CD4-positive, alpha-beta T cell treated with Interleukin-15 for 1 hour (primary cell): ENCODE measurements at regions not wholly inside any gene's neighbourhood (a gene's known extent, or its start where the extent isn't known, plus 50 kb on each side); places are given as distances from the start of the nearest gene placed in this dataset.
"Not testable (repeated sequence)": the region's sequence is repeated elsewhere in the genome, so short reads cannot be mapped to it uniquely, and the experiment has no call there.

Experiments used
- DNase-seq: peaks from one replicate; pipeline ENCODE4 v3.0.0-alpha.2; 2020

DNA sequence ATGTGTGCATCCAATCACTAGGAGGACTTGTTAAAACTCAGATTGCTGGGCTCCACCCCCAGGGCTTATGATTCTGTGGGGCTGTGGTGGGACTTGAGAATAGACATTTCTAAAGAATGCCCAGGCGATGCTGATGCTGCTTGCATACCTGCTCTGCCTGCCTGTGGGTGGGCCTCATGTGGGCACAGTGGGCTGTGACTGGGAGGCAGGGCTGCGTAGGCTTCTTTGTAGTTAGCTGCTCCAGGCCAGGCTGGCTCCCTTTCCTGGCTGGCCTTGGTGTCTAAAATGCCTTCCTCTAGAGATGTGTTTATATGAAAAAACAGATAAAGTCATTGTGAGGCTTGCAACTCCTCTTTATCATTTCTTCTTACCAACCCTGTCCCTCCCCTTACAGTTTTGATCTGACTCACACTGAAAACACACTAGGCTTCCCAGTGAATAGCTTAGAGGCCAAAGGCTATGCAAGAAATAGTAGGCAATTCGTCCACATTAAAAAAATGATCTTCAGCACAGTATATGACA is 495.5 kb upstream of the MAP3K7 start:
- DNase-seq = no peak

DNA sequence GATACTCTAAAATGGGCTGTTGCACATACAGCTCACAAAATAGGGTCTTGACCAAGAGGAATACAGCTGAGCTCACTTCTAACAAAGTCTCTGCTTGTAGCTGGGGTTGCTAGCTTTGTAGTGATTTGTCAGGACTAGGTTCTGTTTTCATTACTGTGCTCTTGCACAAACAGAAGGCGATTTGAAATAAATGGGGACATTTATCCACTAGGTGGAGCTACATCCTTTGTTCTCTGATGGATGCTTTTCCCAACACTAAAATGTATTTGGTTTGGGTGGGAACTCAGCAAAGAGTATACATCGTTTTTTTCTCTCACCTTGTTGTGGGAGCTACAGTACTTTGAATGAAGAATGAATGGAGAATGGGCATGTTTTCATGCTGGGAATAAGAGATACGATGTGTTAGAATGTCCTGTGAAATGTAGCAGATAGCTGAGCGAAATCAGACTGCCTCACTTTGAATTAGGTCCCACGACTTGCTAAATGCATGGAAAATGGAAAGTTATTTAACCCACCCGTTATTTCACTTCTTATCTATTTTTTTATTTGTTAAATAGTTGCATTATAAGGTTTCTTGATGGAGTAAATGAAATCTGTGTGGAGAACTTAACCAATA is 494.7 kb upstream of the MAP3K7 start:
- no peak for DNase-seq

DNA sequence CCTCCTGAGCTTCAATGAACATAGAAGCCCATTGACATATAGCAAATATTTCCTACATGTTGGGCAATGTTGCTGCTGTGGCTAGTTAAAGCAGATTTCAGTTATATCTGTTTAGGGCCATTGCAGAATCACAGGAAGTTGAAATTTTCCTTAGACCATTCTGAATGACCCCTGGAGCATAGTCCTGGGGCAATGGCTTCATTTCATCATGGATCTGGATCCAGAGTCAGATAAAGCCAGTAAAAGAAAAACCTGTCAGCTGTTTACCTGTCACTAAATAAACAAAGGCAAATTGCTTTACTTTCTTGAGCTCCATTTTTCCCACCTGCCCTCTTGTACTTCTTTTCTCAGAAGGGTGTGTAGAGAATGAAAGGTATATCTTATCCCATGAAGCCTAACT is 494.0 kb upstream of the MAP3K7 start:
- no peak for DNase-seq

DNA sequence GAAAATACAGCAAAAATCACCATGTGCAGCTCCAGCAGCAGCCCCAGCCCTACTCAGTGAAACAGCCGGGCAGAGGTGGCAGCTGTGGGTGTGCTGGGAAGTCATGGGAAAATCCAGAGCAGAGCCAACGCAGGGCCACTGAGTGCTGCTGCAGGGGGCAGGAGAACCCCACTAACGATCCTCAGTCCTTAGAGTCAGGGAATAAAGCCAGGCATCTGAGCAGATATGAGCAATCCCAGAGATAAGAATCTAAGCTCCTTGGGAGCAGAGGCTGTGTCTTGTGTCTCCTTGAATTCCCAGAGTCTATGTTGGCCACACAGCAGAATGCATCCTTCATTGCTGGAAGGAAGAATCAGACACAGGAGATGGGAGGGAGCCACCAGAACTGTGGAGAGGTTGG is 493.1 kb upstream of the MAP3K7 start:
- no peak for DNase-seq

DNA sequence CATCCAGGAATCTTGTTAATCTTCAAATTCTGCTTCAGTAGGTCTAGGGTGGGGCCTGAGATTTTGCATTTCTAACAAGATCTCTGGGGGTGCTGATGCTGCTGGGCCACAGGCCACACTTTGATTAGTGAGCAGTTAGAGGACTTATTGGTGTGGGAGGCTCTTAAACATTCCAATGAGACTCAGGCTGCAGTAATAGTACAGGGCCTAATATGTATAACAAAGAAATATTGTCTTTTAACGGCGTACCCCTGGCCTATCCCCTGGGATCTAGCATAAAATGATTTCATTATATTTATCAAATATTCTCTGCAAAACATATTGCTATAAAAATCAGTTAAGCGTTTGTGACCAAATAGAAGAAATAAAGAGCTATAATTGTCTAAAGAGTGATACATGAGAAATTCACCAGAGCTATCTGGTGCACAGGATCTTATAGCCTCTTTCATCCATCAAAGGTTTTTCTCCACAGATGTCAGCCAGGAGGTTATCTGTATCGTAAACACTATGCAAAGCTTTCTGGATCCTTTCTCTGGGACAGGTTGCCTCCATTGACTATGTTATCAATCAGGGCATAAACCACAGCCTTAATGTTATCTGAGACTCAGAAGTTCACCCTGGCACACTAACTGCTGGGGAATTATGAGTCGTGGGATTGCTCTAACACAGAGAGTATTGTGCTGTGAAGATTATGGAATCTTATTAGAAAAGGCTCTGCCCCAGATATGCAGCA is 488.5 kb upstream of the MAP3K7 start:
- DNase-seq = no peak

DNA sequence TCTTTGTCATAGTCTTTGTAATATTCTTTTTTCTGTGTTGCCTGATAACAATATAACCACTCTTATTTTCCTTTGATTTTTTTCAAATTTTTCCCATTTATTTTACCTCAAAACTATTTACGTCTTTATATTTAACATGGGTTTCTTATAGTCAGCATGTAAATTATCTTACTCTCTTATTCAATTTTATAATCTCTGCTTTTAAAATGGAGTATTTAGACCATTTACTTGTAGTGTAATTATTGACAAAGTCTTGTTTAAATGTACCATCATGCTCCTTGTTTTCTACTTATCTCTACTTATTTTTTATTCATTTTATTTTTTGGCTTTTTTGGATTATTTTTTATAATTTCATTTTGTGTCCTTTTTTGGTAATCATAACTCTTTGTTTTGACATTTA is 476.5 kb upstream of the MAP3K7 start:
- no peak for DNase-seq

DNA sequence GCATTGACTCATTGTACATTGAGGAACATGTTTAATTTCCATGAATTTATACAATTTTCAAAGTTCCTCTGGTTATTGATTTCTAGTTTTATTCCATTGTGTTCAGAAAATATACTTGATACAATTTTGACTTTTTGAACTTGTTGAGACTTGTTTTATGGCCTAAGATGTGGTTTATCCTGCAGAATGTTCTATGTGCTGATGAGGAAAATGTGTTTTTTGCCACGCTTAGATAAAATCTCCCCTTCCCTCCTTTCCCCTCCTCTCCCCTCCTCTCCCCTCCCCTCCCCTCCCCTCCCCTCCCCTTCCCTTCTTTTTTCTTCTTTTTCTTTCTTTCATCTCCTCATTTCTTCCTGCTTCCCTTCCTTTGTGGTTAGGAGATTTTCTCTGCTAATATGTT is 470.8 kb upstream of the MAP3K7 start:
- DNase-seq = no peak

DNA sequence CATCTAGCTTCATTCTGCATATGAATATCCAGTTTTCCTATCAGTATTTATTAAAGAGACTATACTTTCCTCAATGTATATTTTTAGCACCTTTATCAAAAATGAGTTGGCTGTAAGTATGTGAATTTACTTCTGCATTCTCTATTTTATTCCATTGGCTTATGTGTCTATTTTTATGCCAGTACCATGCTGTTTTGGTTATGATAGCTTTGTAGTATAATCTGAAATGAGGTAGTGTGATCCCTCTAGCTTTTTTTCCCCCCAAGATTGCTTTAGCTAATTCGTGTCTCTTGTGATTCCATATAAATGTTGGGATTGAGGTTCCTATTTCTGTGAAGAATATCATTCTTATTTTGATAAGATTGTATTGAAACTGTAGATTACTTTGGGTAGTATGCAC is 469.1 kb upstream of the MAP3K7 start:
- DNase-seq = no peak

DNA sequence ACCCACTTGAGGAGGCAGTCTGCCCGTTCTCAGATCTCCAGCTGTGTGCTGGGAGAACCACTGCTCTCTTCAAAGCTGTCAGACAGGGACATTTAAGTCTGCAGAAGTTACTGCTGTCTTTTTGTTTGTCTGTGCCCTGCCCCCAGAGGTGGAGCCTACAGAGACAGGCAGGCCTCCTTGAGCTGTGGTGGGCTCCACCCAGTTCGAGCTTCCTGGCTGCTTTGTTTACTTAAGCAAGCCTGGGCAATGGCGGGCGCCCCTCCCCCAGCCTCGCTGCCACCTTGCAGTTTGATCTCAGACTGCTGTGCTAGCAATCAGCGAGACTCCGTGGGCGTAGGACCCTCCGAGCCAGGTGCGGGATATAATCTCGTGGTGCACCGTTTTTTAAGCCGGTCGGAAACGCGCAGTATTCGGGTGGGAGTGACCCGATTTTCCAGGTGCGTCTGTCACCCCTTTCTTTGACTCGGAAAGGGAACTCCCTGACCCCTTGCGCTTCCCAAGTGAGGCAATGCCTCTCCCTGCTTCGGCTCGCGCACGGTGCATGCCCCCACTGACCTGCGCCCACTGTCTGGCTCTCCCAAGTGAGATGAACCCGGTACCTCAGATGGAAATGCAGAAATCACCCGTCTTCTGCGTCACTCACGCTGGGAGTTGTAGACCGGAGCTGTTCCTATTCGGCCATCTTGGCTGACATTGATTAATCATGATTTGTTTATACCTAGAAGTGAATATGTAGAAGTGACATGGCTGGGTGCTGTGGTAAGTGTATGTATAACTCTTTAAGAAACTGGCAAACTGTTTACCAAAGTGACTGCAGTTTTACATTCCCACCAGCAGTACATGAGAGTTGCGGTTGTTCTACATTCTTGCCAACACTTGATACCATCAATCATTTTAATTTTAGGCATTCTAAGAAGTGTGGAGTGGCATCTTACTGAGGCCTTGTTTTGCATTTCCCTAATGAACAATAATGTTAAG is 465.9 kb upstream of the MAP3K7 start:
- not testable (repeated sequence) for DNase-seq

DNA sequence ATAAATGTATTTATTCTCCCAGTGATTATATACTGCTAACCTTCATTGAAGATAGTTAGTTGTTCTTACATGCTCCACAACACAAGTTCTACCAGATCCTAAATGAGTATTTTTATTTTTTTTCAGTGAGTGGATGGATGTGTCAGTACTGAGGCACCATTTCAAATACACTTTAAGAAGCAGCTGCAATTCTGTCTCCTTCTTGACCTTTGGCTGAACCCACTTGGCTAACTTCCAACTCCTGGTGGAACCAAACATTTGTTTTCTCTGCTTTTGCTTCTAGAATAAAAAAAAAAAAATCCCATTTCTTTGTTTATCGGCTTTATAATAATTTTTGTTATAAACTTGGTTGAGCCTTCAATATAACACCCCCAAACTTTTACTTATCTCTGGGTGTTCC is 458.3 kb upstream of the MAP3K7 start:
- DNase-seq = no peak

DNA sequence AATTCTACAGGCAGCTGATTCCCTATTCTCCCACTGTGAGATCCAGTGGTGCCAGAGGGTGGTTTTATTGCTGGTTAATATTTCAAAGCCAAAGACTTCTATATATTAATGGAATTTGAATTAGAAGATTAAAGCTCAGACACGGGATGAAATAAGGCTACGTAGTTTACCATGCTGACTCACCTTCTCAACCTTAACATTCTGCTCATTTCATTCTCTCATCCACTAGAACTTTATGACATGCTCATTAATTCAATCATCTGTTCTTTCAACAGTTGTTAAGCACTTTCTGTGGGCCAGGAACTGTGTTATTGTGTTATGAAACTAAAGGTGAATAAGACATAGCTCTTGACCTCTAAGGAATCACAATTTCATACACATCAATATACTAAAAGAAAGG is 456.9 kb upstream of the MAP3K7 start:
- no peak for DNase-seq

DNA sequence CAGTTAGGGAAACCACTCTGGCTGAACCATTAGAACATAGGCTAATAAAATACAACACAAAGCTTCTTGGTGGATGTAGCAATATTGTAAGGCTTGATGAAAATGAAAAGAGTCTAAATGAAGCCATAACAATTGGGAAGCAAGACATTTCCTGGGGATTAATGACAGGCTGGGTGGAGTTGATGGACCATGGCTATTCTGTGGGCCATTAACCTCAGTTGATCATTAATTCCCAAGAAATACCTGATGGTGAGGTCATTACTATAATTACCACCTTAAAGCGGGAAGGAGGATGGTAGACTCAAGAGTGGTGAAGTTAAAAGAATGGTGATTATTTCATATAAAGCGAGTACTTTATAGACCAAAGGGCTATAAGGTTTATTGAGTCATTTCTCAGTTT is 455.8 kb upstream of the MAP3K7 start:
- no peak for DNase-seq

DNA sequence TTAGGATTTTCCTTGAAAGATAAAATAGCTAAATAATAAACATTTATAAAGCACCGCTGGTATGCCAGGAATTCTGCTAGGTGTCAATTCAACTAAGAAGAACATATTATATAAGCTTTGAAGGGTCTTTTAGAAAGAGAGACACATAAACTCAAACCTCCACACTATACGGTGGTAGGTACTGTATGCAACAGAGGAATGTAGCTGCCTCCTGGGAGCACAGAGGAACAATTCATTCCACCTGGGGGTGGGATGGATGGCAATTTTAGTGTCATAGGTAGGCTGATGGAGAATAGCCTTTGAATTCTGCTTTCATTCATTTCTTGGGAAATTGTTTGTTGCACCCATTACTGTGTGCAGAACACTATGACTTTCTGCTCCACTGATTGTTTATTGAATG is 447.1 kb upstream of the MAP3K7 start:
- DNase-seq = no peak

DNA sequence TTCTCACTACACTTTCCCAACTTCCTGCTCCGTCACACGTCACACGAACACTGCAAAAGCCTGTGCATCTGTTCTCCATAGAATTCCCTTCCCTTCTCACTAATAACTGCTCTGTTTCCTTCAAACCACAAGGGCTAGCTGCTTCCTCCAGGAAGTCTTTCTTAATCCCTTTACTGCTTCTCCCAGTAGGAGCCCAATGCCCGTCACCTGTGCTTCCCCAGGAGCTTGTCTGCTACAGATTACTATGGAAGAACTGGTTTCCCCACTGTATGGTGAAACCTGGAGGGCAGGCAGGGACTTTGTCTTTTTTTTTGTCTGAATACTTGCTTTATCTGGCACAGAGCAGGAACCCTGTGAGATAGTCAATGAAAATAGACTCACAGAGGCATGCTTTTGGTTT is 444.7 kb upstream of the MAP3K7 start:
- DNase-seq = no peak

DNA sequence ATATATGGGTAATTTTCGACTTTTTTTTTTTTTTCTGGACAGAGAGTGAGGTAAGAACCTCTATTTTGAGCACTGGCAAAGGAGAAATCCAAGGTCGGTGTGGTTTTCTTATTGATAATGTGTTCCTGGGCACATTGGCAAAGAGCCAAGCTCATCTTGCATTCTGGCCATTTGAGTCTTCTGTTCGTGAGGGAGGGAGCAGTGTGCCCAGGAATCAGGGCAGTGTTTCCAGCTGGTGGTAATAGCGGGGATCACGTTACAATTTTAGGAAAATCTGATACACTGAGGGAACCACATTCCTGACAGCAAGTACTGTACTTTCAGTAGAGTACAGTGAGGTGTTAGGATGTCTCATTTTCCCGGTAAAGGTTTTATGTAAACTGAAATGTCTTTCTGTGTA is 442.3 kb upstream of the MAP3K7 start:
- no peak for DNase-seq

DNA sequence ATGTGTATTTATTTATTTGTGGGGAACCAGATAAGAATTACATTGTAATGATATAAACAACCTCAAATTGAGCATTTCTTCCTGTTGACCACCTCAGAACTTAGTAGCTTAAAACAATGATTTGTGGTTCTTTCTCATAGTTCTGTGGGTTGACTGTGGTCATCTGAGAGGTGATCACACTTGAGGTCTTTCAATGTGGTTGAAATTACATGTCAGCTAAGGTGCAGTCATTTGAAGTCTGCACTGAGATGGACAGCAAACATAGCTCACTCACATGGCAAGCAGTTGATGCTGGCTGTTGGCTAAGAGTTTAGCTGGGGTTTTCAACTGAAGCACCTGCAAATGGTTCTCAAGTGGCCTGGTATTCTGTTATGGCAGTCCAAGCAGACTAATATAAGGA is 436.7 kb upstream of the MAP3K7 start:
- DNase-seq = no peak

DNA sequence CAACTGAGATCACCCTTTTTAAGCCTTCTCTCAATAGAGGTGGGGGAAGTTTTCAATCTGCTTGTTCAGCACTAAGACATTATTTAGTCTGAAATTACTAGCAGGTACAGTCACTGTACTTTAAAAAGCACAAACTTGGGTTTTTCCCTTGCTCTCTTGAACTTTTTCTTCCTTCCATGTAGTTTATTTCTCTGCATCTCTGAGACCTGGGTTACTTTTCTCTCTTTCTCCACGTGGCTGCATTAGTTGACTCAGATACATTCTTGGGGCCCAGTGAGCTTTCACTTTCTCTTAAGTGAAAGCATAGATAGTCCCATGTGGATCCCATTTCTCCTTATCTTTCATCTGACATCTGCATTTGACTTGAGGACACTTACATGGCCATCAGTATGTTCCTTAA is 433.9 kb upstream of the MAP3K7 start:
- no peak for DNase-seq

DNA sequence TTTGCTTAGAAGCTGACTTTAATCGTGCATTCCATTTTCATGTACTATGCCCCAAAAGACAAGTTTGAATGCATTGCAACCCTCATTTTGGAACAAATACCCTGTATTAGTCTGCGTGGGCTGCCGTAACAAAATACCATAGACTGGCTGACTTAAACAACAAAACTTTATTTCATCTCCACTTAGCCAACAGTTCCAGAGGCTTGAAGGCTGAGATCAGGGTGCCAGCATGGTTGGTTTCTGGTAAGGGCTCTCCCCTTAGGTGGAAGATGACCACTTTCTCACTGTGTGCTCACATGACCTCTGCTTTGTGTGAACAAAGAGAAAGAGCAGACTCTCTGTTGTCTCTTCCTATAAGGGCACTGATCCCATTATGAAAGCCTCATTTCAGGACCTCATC is 431.7 kb upstream of the MAP3K7 start:
- DNase-seq = no peak

DNA sequence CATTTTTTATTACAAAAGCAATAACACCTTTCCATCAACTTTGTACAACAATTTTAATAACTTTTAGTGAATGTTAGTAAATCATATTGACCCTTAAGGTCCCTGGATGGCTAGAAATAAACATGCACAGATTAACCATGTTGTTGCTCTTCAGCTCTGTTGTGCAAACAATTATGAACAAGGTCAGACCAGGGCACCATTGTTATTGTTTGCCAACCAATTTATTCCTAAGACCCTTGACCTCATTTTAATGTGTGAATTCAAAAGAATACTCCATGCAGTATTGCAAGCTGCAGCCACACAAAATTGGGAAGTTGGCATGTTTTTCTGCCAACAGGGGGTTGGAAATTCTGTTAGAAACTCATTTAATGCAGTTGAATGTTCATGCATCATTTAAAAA is 426.6 kb upstream of the MAP3K7 start:
- no peak for DNase-seq

DNA sequence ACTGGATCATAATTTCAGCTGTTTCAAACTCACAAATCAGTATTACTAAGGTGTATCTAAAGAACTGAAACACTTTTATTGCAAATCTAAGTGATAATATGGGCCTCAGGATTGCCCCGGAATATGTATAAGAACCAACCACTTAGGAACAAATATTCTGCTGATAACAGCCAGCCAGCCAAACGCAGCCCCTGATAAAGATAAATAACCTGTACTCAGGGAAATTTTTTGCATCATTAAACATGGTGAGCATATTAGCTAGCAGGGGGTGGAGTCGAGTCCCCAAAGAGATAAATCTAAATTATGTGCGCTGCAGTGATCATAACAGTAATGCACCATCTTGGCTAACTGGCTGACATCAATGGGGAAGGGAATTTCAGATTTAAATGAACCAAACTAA is 410.2 kb upstream of the MAP3K7 start:
- no peak for DNase-seq

DNA sequence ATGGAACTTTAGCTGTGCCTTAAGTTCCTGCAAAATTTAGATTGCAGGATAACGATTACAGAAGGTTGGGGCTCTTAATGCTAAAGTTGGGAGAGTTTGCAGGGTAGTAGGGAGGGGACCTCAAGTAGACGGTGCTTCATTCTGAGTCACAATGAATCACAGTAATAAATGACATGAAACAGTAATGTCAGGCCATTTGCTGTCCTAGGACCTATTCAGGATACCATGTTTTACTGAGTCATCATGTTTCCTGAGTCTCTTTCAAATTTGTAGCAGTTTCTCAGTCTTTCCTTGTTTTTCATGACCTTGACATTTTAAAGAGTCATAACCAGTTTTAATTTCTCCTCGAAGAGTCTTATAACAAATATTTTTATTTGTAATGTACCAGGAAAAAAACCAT is 406.9 kb upstream of the MAP3K7 start:
- DNase-seq = no peak

DNA sequence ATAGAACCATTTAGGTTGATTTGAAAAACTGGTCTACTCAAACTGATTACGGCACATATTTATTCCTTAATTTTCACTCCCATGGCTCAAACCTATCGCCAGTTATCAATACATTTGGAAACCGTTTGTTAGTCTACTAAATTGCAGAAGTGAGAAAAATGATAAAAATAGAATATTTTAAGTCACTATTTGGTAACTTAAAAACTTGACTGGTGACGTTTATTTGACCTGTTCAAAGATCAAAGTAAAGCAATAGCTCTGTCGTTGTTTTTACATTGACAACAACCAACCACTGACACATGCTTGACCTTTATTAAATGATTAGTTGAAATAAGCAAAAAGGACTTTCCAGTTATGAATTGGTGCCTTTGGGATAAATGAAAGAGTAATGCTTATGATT is 402.9 kb upstream of the MAP3K7 start:
- no peak for DNase-seq

DNA sequence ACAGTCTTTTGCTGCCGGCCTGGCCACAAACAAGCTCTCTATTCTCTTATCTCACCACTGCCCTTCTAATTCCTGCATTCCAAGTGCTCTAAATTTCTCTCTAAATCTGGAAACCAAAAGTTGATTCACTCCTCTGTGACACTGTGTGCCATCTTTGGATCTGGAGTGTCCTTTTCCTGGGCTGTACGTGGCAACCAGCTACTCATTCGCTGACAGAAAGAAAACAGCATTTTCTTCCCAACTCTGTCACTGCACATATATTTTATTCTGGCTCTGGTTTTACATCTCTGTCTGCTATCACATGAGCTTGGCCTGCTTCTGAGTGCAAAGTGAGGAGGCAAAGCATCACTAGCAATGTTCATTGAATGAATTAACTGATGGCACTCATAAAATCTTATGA is 397.2 kb upstream of the MAP3K7 start:
- no peak for DNase-seq

DNA sequence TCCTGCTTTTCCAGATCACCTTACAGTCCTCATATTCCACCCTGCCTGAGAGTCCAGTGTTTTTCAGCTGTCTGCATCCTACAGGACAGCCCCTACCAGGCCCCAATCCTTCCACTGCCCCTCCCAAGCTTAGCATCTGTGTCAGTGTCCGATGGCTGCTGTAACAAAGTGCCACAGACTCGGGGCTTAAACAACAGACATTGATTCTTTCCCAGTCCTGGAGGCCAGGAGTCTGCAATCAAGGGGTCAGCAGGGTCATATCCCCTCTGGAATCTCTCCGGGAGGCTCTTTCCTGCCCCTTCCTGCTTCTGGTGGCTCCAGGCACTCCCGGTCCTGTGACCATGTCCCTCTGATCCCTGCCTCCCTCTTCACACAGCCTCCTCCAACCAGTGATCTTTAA is 396.6 kb upstream of the MAP3K7 start:
- no peak for DNase-seq
